ENCODE measurements at regions not wholly inside any gene's neighbourhood (a gene's known extent, or its start where the extent isn't known, plus 50 kb on each side); places are given as distances from the start of the nearest gene placed in this dataset.

DNA sequence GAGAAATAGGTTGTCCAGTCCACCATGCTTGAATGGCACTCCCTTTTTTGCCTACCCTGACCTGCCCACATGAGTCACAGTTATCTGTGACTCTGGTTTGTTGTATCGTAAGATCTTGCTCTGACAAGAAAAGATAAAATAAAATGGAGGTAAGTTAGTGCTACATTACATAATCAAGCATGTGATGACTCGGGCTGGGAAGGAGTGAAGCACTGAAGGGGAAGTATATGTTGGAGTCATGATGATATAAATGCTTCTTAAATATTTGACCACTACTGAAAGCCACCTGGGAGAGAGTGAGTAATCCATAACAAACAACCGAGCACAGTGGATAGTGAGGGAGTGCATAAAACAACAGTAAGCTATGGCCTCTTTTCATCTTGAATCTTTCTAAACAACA, 124.4 kb downstream of the SHOX2 start:
- TF ChIP-seq ZNF41 (CRISPR knock-in tag; conservative IDR thresholded peaks at IDR 0.05) (no peak), ZNF644 (tag; IDR thresholded peaks at IDR 0.05; ENCODE audit: low read depth) (no peak), ZFP36 (IDR thresholded peaks at IDR 0.05; ENCODE audit: low read depth, low read length, partially characterized antibody) (no peak), SP1 (CRISPR knock-in tag; IDR thresholded peaks at IDR 0.05) (no peak), YY1 (IDR thresholded peaks at IDR 0.05; ENCODE audit: borderline replicate concordance in 1 of 3, control insufficient read depth in 1 of 3, extremely low read depth in 1 of 3, insufficient read depth in 3 of 3, insufficient read length in 1 of 3, insufficient replicate concordance in 2 of 3, low read depth in 1 of 3, low read length in 2 of 3) (no peak), ZNF507 (tag; conservative IDR thresholded peaks at IDR 0.05) (no peak), L3MBTL2 (IDR thresholded peaks at IDR 0.05) (no peak), RAD51 (IDR thresholded peaks at IDR 0.05; ENCODE audit: borderline replicate concordance, low read depth) (no peak)
